ENCODE measurements at regions not wholly inside any gene's neighbourhood (a gene's known extent, or its start where the extent isn't known, plus 50 kb on each side); places are given as distances from the start of the nearest gene placed in this dataset.

DNA sequence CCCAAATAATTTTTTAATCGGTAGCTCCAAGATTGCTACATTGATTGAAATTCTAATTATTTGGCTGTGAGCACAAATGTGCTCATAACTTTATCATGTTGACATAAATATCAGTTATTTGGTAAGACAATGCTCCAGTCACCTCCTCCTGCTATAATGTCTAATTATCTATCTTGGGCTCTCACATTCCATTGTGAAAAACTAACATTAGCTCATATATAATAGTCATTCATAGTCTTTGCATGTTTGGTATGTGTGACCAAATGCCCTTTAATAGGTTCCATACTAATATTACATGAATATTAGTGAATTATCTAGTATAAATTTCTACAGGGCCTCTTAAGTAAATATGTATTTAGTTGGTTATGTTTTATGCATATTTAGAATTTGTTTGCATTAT lies 185.6 kb upstream of the MCHR2 start:
- DNase-seq (ENCODE audit: low read depth, low spot score), result no peak
- in situ Hi-C loops (cut with HindIII; ENCODE audit: low sequenced_read_pairs), result no loop called here
- no peak overlapping the region for H3K4me3 ChIP-seq (ENCODE audit: low read depth, low read length)
- TF ChIP-seq, protein P1, sequence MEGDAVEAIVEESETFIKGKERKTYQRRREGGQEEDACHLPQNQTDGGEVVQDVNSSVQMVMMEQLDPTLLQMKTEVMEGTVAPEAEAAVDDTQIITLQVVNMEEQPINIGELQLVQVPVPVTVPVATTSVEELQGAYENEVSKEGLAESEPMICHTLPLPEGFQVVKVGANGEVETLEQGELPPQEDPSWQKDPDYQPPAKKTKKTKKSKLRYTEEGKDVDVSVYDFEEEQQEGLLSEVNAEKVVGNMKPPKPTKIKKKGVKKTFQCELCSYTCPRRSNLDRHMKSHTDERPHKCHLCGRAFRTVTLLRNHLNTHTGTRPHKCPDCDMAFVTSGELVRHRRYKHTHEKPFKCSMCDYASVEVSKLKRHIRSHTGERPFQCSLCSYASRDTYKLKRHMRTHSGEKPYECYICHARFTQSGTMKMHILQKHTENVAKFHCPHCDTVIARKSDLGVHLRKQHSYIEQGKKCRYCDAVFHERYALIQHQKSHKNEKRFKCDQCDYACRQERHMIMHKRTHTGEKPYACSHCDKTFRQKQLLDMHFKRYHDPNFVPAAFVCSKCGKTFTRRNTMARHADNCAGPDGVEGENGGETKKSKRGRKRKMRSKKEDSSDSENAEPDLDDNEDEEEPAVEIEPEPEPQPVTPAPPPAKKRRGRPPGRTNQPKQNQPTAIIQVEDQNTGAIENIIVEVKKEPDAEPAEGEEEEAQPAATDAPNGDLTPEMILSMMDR (IDR thresholded peaks at IDR 0.05; ENCODE audit: low read depth, low read length), result no peak

DNA sequence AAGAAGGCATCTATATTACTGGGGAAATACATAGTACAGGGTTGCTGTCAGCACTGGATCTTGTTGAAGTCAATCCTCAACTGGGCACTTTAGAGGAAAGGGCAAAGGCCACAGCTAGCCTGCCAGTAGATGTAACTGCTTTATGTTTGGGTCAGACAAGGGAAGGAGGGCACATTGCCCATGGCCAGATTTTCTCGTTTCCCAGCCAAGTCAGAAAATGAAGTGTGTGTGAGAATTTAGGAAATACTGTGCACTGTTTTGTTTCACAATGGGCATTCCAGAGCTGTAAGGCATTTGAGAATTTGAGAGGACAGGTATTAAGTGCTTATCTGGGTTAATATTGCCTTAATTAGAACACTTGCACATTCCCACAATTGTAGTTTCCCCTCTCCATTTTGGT lies 183.9 kb upstream of the MCHR2 start:
- H3K4me3 ChIP-seq (ENCODE audit: low read depth, low read length), result no peak overlapping the region
- in situ Hi-C loops (cut with HindIII; ENCODE audit: low sequenced_read_pairs), result no loop called here
- TF ChIP-seq, protein P1 (IDR thresholded peaks at IDR 0.05; ENCODE audit: low read depth, low read length), result no peak
- no peak for DNase-seq (ENCODE audit: low read depth, low spot score)

DNA sequence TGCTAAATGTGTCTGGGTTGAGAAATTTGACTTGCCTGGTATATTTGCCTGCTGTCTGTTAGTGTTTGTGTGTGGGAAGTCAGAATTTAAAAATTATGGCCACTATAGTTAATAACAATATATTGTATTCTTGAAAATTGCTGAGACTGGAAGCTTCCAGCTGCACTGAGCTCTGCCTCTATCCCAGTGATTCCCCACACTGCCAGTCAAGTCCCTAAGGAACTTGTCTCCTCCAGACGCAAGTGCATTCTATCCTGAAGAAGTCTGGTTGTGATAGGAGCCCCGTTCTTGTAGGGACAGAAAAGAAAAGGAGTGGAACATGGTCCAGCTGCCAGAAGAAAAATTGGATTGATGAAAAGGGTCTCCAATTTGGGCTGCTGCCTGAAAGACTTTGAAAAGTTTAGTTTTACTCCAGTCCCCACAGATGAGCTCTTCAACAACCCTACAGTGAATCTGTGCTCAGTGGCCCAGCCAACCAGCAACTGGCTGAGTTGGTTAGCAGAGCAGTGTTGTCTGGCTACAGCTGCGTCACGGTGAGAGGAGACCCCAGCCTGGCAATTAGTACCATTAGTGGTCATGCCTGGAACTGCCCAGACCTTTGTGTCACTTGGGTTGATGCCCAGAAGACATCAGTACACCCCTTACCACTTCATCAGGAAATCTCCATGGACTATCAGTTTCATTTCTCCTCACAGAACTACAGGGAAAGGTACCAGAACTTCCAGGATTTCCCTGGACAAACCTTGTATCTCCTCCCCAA lies 183.1 kb upstream of the MCHR2 start:
- no peak for DNase-seq (ENCODE audit: low read depth, low spot score)
- in situ Hi-C loops (cut with HindIII; ENCODE audit: low sequenced_read_pairs), result no loop called here
- TF ChIP-seq, protein P1 (IDR thresholded peaks at IDR 0.05; ENCODE audit: low read depth, low read length), result no peak
- H3K4me3 ChIP-seq (ENCODE audit: low read depth, low read length), result no peak overlapping the region

DNA sequence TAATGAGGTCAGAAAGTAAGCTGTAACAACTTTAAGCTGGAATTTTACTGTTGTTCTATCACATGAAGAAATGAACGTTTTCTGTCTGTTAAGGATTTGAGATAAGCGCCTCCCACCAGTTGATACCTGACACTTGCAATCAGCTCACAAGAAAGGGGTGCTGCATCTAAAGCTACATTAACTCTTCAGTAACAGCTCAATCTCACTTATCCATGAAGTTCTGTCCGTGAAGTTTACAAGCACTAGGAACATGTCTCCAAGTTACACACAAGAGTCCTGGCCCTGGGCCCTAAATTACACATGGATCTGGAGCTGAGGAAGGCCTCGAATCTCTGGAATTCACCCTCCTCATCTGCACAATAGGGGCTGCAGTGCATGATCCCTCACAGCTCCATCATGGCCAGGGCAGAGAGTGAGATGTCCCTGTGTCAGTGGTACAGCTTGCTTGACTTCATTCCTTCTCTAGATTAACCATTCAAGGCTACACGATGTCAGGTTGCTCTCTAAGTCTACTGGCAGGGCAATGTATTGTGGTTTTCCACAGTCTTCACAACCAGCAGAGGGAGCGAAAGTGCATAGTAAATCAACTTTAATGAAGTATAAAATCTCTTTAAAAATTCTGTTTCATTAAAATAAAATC lies 182.4 kb upstream of the MCHR2 start:
- in situ Hi-C loops (cut with HindIII; ENCODE audit: low sequenced_read_pairs), result no loop called here
- TF ChIP-seq, protein P1 (IDR thresholded peaks at IDR 0.05; ENCODE audit: low read depth, low read length), result peak; percentile 59
- H3K4me3 ChIP-seq (ENCODE audit: low read depth, low read length), result no peak overlapping the region
- peak; percentile 73 for DNase-seq (ENCODE audit: low read depth, low spot score)

DNA sequence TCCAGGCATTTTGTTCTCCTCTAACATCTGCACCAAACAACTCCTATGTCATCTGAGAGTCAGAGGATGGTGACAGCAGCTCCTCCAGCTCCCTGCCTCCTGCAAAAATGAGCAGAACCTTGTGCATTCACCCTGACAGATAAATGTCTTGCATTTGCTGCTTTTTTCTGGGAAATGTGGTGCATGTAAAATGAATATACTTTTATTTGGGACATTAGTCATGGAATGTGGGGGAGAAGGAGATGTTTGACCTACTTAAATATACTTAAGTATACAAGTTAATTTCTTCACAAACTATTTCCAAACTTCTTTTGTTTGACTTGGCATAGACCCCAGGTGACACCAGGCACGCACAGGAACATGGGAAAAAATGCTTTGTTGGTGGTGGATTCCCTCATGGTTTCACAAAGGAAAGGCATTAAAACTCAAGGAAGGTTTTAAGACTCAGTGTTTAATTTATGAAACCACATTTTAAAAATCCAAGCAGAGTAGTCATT lies 181.8 kb upstream of the MCHR2 start:
- in situ Hi-C loops (cut with HindIII; ENCODE audit: low sequenced_read_pairs), result no loop called here
- H3K4me3 ChIP-seq (ENCODE audit: low read depth, low read length), result no peak overlapping the region
- DNase-seq (ENCODE audit: low read depth, low spot score), result peak; percentile 88
- TF ChIP-seq, protein P1 (IDR thresholded peaks at IDR 0.05; ENCODE audit: low read depth, low read length), result no peak

DNA sequence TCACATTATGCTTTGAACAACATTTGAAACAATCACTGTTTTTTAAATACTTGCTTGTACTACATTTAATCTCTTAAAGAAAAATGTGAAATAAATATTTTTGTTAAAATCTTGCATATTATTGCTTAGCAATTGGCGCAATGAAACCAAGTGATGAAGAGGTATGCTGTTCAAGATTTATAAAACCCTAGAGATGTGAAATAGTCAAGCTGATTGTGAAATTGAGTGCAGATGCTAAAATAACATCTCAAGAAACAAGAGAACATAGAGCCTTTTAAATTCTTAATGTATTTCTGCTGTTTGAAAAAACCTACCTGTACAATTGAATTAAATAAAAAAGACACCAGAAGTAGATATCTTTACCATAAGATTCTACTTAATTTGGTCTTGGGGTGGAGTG lies 179.2 kb upstream of the MCHR2 start:
- no peak for DNase-seq (ENCODE audit: low read depth, low spot score)

More for the DNA sequence above, 179.2 kb upstream of the MCHR2 start:
- in situ Hi-C loops (cut with HindIII; ENCODE audit: low sequenced_read_pairs), result no loop called here
- no peak overlapping the region for H3K4me3 ChIP-seq (ENCODE audit: low read depth, low read length)
- TF ChIP-seq, protein P1 (IDR thresholded peaks at IDR 0.05; ENCODE audit: low read depth, low read length), result no peak

All from astrocyte of the spinal cord (primary cell).